BJ (cell line): ENCODE measurements at regions not wholly inside any gene's neighbourhood (a gene's known extent, or its start where the extent isn't known, plus 50 kb on each side); places are given as distances from the start of the nearest gene placed in this dataset.
A peak's percentile ranks its signal among the peaks of the same experiment; 100 is the strongest.

ENCODE experiments used
- CTCF ChIA-PET: fragments of 350-600 bp; formaldehyde crosslinking; extraction: SDS; loops from one replicate; lab custom pipeline; 2021; ENCODE audit warnings: antibody characterized with exemption, inconsistent platforms; lab: Yijun Ruan, JAX
- POLR2A ChIA-PET: fragments of 300-600 bp; sonication (Branson Sonifier 250); formaldehyde crosslinking; extraction: SDS; loops from one replicate; lab custom pipeline; 2021; ENCODE audit warnings: antibody characterized with exemption; lab: Charles Lee
- DNase-seq: peaks from one replicate; pipeline ENCODE4 v3.0.0-alpha.2; 2011; ENCODE audit warnings: low read depth
- H3K27me3 ChIP-seq: 2 replicates; pipeline ENCODE4 v1.6.0; 2011; ENCODE audit warnings: low read length; ENCODE audit not compliant: control insufficient read depth, insufficient read depth
- H3K36me3 ChIP-seq: 2 replicates; pipeline ENCODE4 v1.5.1; 2011; ENCODE audit warnings: low read length; ENCODE audit not compliant: control insufficient read depth, insufficient read depth
- H3K4me3 ChIP-seq: 2 replicates; pipeline ENCODE4 v1.5.1; 2011; ENCODE audit warnings: low read depth, mild to moderate bottlenecking, control low read depth, low read length
- CTCF ChIP-seq: IDR thresholded peaks from 2 replicates; pipeline ENCODE4 v1.5.1; 2011; ENCODE audit warnings: low read depth, mild to moderate bottlenecking, control low read depth, inconsistent platforms, low read length, moderate library complexity; ENCODE audit not compliant: insufficient read depth

GRCh38 chr13:37306778-37307544, 201.5 kb upstream of the CSNK1A1L start:
- CTCF ChIA-PET = no interaction called here
- Histone ChIP-seq H3K27me3 (no peaks in the 10 kb centered on the region), H3K4me3 (no peak overlapping the region), H3K36me3 (no peaks in the 10 kb centered on the region)
- POLR2A ChIA-PET = no interaction called here
- TF ChIP-seq CTCF = no peak
- DNase-seq = peak; percentile 91

GRCh38 chr13:37303606-37304005, 198.1 kb upstream of the CSNK1A1L start:
- no peak for DNase-seq
- Histone ChIP-seq H3K4me3 (no peak overlapping the region), H3K27me3 (no peaks in the 10 kb centered on the region), H3K36me3 (no peaks in the 10 kb centered on the region)
- ChIA-PET CTCF (no interaction called here), POLR2A (no interaction called here)
- no peak for TF ChIP-seq CTCF

GRCh38 chr13:37302686-37303085, 197.2 kb upstream of the CSNK1A1L start:
- POLR2A ChIA-PET = no interaction called here
- no peaks in the 10 kb centered on the region for H3K36me3 ChIP-seq

GRCh38 chr13:37295573-37295972, 190.1 kb upstream of the CSNK1A1L start:
- Histone ChIP-seq H3K4me3 (no peak overlapping the region), H3K27me3 (no peaks in the 10 kb centered on the region), H3K36me3 (no peaks in the 10 kb centered on the region)
- POLR2A ChIA-PET = no interaction called here
- TF ChIP-seq CTCF = no peak
- CTCF ChIA-PET = no interaction called here
- DNase-seq = no peak

More at GRCh38 chr13:37302686-37303085, 197.2 kb upstream of the CSNK1A1L start:
- H3K27me3 ChIP-seq = no peaks in the 10 kb centered on the region
- no peak for TF ChIP-seq CTCF
- no peak for DNase-seq
- H3K4me3 ChIP-seq = no peak overlapping the region
- CTCF ChIA-PET = interaction anchor here (1.0 kb wide), 2 partner anchors 16 to 299 kb away, joined by 3 read pairs; no protein-coding TSS in a partner anchor

- CTCF ChIA-PET = no interaction called here
- H3K4me3 ChIP-seq = no peak overlapping the region
- POLR2A ChIA-PET = no interaction called here
- DNase-seq = no peak
- no peaks in the 10 kb centered on the region for H3K36me3 ChIP-seq
- TF ChIP-seq CTCF = no peak
- no peaks in the 10 kb centered on the region for H3K27me3 ChIP-seq
These were observed 189.6 kb upstream of the CSNK1A1L start for GRCh38 chr13:37295071-37295470.
